GM23248 (cell line): ENCODE measurements at regions not wholly inside any gene's neighbourhood (a gene's known extent, or its start where the extent isn't known, plus 50 kb on each side); places are given as distances from the start of the nearest gene placed in this dataset.

Experiments used
- DNase-seq: peaks from one replicate; pipeline ENCODE4 v3.0.0-alpha.2; 2015
- H2AFZ ChIP-seq: fragments of 200-600 bp; sonication (generic); 2 replicates; pipeline ENCODE4 v1.6.1; 2016; ENCODE audit warnings: antibody characterized with exemption
- H3F3A ChIP-seq: fragments of 200-600 bp; sonication (generic); 2 replicates; pipeline ENCODE4 v1.6.1; 2016; ENCODE audit warnings: mild to moderate bottlenecking, antibody characterized with exemption, mixed run types; ENCODE audit not compliant: insufficient read depth
- H3K27ac ChIP-seq: fragments of 200-600 bp; sonication (generic); 2 replicates; pipeline ENCODE4 v1.5.1; 2016; ENCODE audit warnings: mild to moderate bottlenecking
- H3K27me3 ChIP-seq: fragments of 200-600 bp; sonication (generic); replicated peaks from 2 replicates; pipeline ENCODE4 v1.6.1; 2016; ENCODE audit warnings: mild to moderate bottlenecking; ENCODE audit not compliant: insufficient read depth
- H3K36me3 ChIP-seq: fragments of 200-600 bp; sonication (generic); 2 replicates; pipeline ENCODE4 v1.6.1; 2016; ENCODE audit warnings: low read depth, mild to moderate bottlenecking
- H3K4me1 ChIP-seq: fragments of 200-600 bp; sonication (generic); 2 replicates; pipeline ENCODE4 v1.6.1; 2016; ENCODE audit warnings: mild to moderate bottlenecking; ENCODE audit not compliant: insufficient read depth
- H3K4me2 ChIP-seq: fragments of 200-600 bp; sonication (generic); one replicate; pipeline ENCODE4 v1.6.1; 2016; ENCODE audit warnings: mild to moderate bottlenecking; ENCODE audit not compliant: unreplicated experiment
- H3K4me3 ChIP-seq: fragments of 200-600 bp; sonication (generic); 2 replicates; pipeline ENCODE4 v1.5.1; 2016; ENCODE audit warnings: mild to moderate bottlenecking
- H3K79me2 ChIP-seq: fragments of 200-600 bp; sonication (generic); 2 replicates; pipeline ENCODE4 v1.6.1; 2016; ENCODE audit warnings: mild to moderate bottlenecking; ENCODE audit not compliant: insufficient read depth
- H3K9ac ChIP-seq: fragments of 200-600 bp; sonication (generic); 2 replicates; pipeline ENCODE4 v1.6.1; 2016; ENCODE audit warnings: mild to moderate bottlenecking
- H3K9me2 ChIP-seq: fragments of 200-600 bp; sonication (generic); 2 replicates; pipeline ENCODE4 v1.6.1; 2016; ENCODE audit warnings: mixed run types, mild to moderate bottlenecking, moderate library complexity; ENCODE audit not compliant: insufficient read depth
- H3K9me3 ChIP-seq: fragments of 200-600 bp; sonication (generic); one replicate; pipeline ENCODE4 v1.6.1; 2017; ENCODE audit warnings: low read depth
- H4K20me1 ChIP-seq: fragments of 200-600 bp; sonication (generic); 2 replicates; pipeline ENCODE4 v1.6.0; 2016; ENCODE audit not compliant: insufficient read depth
- EZH2 ChIP-seq: fragments of 200-600 bp; sonication (generic); IDR thresholded peaks from 2 replicates; pipeline ENCODE4 v1.6.1; 2018; ENCODE audit warnings: antibody characterized with exemption, mild to moderate bottlenecking; ENCODE audit not compliant: insufficient read depth, poor library complexity, severe bottlenecking
- EZH2phosphoT487 ChIP-seq: fragments of 200-600 bp; sonication (generic); IDR thresholded peaks from 2 replicates; pipeline ENCODE4 v1.6.1; 2018; ENCODE audit warnings: antibody characterized with exemption, moderate library complexity, mild to moderate bottlenecking, low read depth; ENCODE audit not compliant: insufficient read depth
- WGBS, 2 experiments: methylation state at CpG; one replicate each; pipeline ENCODE4 v1.1.6; 2015 to 2017; ENCODE audit warnings: low lambda C conversion rate in 2 of 2, low coverage in 1 of 2; ENCODE audit errors: missing lambda C conversion rate in 2 of 2; 5-methylcytosine and 5-hydroxymethylcytosine counted together
- in situ Hi-C: fragments of 300-500 bp; cut with MboI; formaldehyde crosslinking; loops from 2 replicates; pipeline ENCODE4 v1.15.0; 2020

DNA sequence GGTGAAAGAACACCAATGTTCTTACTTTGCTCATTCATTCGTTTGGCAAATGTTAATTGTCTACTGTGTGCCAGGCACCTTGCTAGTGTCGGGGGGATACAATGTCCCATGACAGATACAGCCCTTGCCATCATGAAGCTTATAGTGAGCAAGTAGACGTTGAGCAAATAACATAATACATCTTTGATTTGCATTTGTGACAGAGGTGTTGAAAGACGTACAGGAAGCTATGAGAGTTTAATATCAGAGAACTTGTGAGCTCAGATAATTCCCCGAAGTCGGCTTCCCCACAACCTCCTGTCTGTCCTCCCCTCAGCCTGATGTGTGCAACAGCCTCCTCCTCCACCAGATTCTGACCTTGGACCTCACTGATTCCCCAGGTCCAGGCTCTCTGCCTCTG is 138.0 kb upstream of the SDK2 start:
- no peaks in the 10 kb centered on the region for H3K79me2 ChIP-seq
- no peak overlapping the region for H3K27ac ChIP-seq
- TF ChIP-seq EZH2phosphoT487 (no peak), EZH2 (no peak)
- H4K20me1 ChIP-seq: no peaks in the 10 kb centered on the region
- no peak overlapping the region for H3K4me2 ChIP-seq
- no peaks in the 10 kb centered on the region for H3F3A ChIP-seq
- no peaks in the 10 kb centered on the region for H3K4me1 ChIP-seq
- in situ Hi-C loops: no loop called here
- no peaks in the 10 kb centered on the region for H3K9me3 ChIP-seq
- H3K4me3 ChIP-seq: no peak overlapping the region
- no peaks in the 10 kb centered on the region for H3K36me3 ChIP-seq
- no peaks in the 10 kb centered on the region for H3K9me2 ChIP-seq
- H3K9ac ChIP-seq: no peak overlapping the region
- no peak overlapping the region for H2AFZ ChIP-seq
- DNase-seq: no peak
- WGBS, 2 experiments: 17 to 21% methylated on average over 6 of the region's 6 CpGs
- H3K27me3 ChIP-seq: peaks cover 48% of the 10 kb centered on the region

DNA sequence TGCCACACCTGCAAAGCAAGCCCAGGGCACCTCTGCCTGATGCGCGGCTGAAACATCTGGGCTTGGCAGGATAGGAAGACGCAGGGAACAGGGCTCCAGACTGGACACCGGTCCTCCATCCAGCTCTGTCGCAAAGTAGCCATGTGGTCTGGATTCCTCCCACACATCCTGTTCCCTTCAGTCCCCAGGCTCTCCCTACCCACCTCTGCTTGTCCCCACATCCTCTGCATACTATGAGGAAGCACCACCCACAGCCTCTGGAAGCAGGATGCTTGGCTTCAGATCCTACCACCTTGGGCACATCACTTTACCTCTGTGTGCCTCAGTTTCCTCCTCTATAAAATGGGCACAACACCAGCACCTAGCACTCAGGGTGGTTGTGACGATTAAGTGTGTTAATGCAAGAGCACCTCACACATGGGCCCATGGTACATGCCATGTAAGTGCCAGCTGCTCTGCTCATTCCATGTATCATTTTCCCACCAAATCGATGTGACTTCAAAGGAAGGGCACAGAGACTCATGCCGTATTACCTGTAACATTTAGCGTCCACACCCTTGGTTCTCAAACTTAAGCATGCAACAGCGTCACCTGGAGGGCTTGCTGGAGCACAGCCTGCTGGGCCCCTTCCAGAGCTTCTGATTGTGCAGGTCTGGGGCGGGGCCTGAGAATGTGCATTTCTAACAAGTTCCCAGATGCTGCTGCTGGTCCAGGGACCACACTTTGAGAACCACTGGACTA is 138.6 kb upstream of the SDK2 start:
- no peak overlapping the region for H2AFZ ChIP-seq
- H3K27me3 ChIP-seq: peaks cover 46% of the 10 kb centered on the region
- no peaks in the 10 kb centered on the region for H3K79me2 ChIP-seq
- no peaks in the 10 kb centered on the region for H3K9me2 ChIP-seq
- no peaks in the 10 kb centered on the region for H3K9me3 ChIP-seq
- no peak overlapping the region for H3K4me3 ChIP-seq
- H3K36me3 ChIP-seq: no peaks in the 10 kb centered on the region
- 65 to 67% methylated on average over 11 of the region's 11 CpGs for WGBS, 2 experiments
- H3K4me1 ChIP-seq: no peaks in the 10 kb centered on the region
- H3K9ac ChIP-seq: no peak overlapping the region
- H3F3A ChIP-seq: no peaks in the 10 kb centered on the region
- in situ Hi-C loops: no loop called here
- no peak overlapping the region for H3K4me2 ChIP-seq
- H4K20me1 ChIP-seq: no peaks in the 10 kb centered on the region
- H3K27ac ChIP-seq: no peak overlapping the region
- TF ChIP-seq EZH2phosphoT487 (no peak), EZH2 (no peak)
- no peak for DNase-seq

DNA sequence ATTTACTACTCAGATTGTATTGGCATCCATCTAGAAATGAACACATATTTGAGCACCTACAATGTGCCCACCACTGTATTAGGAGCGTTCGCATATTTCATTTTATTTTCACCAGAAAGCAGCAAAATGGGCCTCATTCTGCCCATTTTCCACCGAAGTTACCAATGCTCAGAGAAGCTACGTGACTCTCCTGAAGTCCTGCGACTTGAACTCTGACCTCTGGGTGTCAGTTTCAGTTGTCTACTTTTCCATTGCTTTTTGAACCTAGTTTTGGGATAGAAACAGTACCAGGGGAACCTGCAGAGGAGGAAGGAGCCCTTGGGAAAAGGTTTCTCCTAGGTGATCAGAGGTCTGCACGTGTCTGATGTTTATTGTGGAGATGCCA is 139.1 kb upstream of the SDK2 start:
- H3K4me3 ChIP-seq: no peak overlapping the region
- peaks cover 41% of the 10 kb centered on the region for H3K27me3 ChIP-seq
- no peak for TF ChIP-seq EZH2
- no peak for TF ChIP-seq EZH2phosphoT487
- H3K4me1 ChIP-seq: no peaks in the 10 kb centered on the region
- no peak for DNase-seq
- no peaks in the 10 kb centered on the region for H4K20me1 ChIP-seq
- H3K9ac ChIP-seq: no peak overlapping the region
- no peaks in the 10 kb centered on the region for H3K9me2 ChIP-seq
- no peaks in the 10 kb centered on the region for H3K36me3 ChIP-seq
- no peak overlapping the region for H2AFZ ChIP-seq
- H3K27ac ChIP-seq: no peak overlapping the region
- no peak overlapping the region for H3K4me2 ChIP-seq
- H3K79me2 ChIP-seq: no peaks in the 10 kb centered on the region
- H3F3A ChIP-seq: no peaks in the 10 kb centered on the region
- in situ Hi-C loops: no loop called here
- no peaks in the 10 kb centered on the region for H3K9me3 ChIP-seq
- 48 to 49% methylated on average over 6 of the region's 6 CpGs for WGBS, 2 experiments

DNA sequence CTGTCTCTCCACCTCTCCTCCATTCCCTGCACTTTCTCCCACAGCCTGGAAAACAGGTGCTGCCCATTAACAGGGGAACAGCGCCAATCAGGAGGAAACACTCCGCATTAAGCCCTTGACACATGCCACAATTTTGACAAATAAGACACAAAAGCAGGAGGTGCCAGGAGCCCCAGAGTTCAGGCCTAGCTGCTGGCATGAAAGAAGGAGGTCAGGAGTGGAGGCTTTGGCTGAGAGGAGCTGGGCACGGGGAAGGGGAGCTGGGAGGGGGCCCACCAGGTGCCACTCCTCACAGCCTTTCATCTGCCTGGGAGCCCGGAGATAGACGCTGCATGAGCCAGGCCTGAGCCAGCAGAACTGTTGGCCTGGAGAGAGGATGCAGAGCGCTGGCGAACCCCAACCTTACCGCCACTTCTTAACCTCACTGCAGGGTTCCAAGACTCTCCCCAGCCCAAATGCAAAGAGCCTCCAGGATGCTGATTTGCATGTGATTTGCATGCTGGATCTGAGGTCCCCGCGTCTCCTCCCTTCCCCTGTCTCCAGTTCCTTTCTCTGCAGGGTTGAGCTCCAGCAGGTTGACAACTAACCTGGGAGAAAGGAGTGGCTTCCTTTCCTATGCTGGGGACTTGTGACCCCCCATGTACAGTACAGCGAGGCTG is 139.8 kb upstream of the SDK2 start:
- H3K9me3 ChIP-seq: no peaks in the 10 kb centered on the region
- in situ Hi-C loops: no loop called here
- H3K79me2 ChIP-seq: no peaks in the 10 kb centered on the region
- no peak overlapping the region for H3K4me2 ChIP-seq
- 63 to 68% methylated on average over 10 to 11 of the region's 11 CpGs for WGBS, 2 experiments
- no peak overlapping the region for H3K4me3 ChIP-seq
- no peak overlapping the region for H2AFZ ChIP-seq
- no peak for TF ChIP-seq EZH2phosphoT487
- no peak for TF ChIP-seq EZH2
- H3K9me2 ChIP-seq: no peaks in the 10 kb centered on the region
- H4K20me1 ChIP-seq: no peaks in the 10 kb centered on the region
- H3K27me3 ChIP-seq: peaks cover 40% of the 10 kb centered on the region
- no peak overlapping the region for H3K27ac ChIP-seq
- no peaks in the 10 kb centered on the region for H3K4me1 ChIP-seq
- no peak overlapping the region for H3K9ac ChIP-seq
- H3F3A ChIP-seq: no peaks in the 10 kb centered on the region
- no peaks in the 10 kb centered on the region for H3K36me3 ChIP-seq
- no peak for DNase-seq
